GM18499 (cell line): ENCODE measurements at regions not wholly inside any gene's neighbourhood (a gene's known extent, or its start where the extent isn't known, plus 50 kb on each side); places are given as distances from the start of the nearest gene placed in this dataset.

Source experiments
- ATAC-seq: cut with Tn5 transposase; IDR thresholded peaks from one replicate; pipeline ENCODE4 v1.9.1; 2021; ENCODE audit warnings: moderate number of reproducible peaks; ENCODE audit not compliant: insufficient read depth, unreplicated experiment

GRCh38 chr3:6571448-6571847, 289.5 kb upstream of the GRM7 start:
- ATAC-seq, result no peak

- ATAC-seq, result no peak
These were observed 283.3 kb upstream of the GRM7 start for GRCh38 chr3:6577584-6577983.

DNA sequence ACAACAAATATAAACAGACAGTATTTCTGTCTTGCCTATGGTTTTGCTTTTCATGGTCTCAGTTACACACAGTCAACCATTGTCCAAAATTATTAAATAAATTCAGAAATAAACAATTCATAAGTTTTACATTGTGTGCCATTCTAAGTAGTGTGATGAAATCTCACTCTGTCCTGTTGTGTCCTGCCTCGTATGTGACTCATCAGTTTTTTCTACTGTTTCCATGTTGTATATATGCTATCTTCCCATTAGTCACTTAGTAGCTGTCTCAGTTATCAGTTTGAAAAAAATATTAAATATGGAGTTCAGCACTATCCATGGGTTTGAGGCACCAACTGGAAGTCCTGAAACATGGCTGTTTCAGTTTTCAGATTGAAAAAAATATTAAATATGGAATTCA, 282.4 kb upstream of the GRM7 start:
- no peak for ATAC-seq

- ATAC-seq, result no peak
These were observed 280.1 kb upstream of the GRM7 start for GRCh38 chr3:6580808-6581207.

DNA sequence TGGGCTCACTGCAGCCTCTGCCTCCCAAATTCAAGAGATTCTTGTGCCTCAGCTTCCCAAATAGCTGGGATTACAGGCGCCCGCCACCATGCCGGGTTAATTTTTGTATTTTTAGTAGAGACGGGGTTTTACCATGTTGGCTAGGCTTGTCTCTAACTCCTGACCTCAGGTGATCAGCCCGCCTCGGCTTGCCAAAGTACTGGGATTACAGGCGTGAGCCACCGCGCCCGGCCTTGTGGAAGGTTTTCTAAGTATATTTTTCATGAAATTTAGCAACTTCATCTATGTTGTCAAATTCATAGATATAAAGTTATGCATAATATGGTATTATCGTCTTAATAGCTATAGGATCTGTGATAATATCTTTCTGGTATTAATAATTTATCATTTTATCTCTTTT, 275.6 kb upstream of the GRM7 start:
- ATAC-seq, result no peak

DNA sequence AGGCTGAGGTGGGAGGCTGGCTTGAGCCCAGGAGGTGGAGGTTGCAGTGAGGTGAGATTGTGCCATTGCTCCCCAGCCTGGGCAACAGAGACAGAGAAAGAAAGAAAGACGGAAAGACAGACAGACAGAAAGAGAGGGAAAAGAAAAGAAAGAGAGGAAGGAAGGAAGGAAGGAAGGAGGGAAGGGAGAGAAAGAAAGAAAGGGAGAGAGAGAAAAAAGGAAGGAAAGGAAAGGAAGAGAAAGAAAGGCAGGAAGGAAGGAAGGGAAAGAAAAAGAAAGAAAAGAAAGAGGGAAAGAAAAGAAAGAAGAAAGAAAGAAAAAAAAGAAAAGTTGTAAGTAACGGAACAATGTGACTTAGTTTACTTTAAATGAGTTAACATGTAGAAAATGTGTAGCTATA, 260.7 kb upstream of the GRM7 start:
- no peak for ATAC-seq

GRCh38 chr3:6601374-6601773, 259.5 kb upstream of the GRM7 start:
- no peak for ATAC-seq

DNA sequence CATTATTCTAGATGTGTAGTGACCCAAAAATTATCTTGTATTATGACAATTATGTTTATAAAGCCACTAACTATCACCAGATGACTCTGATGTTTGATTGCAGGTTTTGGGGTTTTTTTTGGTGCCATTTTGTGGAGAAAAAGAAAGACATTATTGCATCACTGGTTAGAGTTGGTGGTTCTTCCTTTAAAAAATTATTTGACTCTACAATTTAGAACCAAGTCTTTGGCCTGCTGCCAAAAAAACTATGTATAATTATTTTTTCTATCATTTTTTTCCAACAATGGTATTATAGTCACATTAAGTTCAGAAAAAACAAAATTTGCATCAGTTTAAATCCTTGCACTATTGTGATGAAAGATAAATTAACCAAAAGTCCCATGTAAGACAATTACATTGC, 258.6 kb upstream of the GRM7 start:
- ATAC-seq, result no peak

DNA sequence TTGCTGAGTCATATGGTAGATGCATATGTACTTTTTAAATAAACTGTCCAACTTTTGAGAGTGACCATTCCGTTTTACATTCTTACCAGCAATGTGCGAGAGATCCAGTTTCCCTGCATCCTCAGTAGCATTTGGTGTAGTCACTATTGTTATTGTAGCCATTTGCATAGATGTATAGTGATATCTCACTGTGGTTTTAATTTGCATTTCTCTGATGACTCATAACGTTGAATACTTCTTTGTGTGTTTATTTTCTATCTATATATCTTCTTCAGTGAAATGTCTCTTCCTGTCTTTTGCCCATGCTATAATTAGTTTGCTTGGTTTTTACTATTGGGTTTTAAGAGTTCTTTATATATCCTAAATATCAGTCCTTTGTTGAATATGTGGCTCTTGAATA, 255.7 kb upstream of the GRM7 start:
- ATAC-seq, result no peak

- no peak for ATAC-seq
These were observed 252.1 kb upstream of the GRM7 start for GRCh38 chr3:6608843-6609242.

DNA sequence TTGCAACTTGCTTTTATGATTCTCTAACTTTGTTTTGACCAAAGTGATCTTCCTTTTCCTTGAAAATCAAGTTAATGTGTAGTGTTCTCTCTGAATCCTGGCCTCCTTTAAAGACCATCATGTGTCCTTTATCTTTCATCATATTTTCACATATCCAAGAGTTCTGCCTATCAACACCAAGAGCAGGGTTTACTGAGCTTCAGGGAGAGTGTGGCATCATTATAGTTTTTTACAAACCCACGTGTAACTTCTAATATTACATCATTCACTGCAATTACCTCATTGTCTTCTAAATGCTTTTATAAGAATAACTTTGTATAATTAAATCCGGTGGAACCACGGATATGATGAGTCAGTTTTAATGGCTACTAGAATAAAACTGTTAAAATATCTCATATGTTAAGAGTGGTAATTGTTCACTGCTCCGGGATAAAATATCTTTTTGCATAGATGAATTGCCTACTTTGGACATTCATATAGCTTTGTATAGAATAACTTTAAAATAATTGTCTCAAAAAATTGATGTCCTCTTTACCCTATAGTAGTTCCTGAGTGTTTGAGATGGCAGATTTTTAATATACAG, 248.8 kb upstream of the GRM7 start:
- ATAC-seq, result no peak

- no peak for ATAC-seq
These were observed 238.7 kb upstream of the GRM7 start for GRCh38 chr3:6622260-6622659.

GRCh38 chr3:6622712-6623111, 238.2 kb upstream of the GRM7 start:
- ATAC-seq, result no peak

GRCh38 chr3:6631376-6631775, 229.5 kb upstream of the GRM7 start:
- no peak for ATAC-seq

DNA sequence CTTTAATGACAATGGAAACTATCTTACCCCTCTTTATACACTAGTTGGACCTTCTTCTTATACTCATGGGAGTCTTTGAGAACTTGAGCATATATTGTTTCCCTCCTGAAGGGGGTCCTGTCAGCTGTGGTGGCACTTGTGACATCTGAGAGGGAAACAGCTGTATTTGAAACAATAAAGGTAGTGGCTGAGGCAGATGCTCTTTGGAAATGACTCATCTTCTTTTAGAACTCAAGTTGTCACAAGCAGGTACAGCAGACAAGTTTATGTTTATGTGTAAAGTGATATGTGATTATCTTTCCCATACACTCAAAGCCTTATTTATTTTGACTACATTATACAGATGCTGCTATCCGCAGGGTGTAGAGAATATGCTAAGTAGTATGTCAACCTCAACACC, 220.0 kb upstream of the GRM7 start:
- no peak for ATAC-seq

GRCh38 chr3:6644070-6644929, 216.6 kb upstream of the GRM7 start:
- no peak for ATAC-seq

DNA sequence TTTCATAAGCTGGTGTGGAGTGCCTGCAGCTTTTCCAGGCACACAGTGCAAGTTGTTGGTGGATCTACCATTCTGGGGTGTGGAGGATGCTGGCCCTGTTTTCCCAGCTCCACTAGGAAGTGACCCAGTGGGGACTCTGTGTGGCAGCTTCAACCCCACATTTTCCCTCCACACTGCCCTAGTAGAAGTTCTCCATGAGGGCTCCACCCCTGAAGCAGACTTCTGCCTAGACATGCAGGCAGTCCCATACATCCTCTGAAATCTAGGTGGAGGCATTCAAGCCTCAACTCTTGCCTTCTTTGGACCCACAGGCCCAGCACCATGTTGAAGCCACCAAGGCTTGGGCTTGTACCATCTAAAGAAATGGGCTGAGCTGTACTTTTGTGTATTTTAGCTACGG, 206.2 kb upstream of the GRM7 start:
- no peak for ATAC-seq

DNA sequence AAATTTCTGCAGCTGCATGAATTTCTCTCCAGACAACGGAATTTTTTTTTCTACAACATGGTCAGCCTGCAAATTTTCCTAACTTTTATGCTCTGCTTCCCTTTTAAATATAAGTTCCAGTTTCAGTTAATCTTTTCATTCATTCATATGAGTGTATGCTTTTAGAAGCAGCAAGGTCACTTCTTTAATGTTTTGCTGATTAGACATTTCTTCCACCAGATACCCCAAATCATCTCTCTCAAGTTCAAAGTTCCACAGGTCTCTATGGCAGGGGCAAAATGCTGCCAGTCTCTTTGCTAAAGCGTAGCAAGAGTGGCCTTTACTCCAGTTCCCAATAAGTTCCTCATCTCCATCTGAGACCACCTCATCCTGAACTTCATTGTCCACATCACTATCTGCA, 205.6 kb upstream of the GRM7 start:
- ATAC-seq, result no peak

DNA sequence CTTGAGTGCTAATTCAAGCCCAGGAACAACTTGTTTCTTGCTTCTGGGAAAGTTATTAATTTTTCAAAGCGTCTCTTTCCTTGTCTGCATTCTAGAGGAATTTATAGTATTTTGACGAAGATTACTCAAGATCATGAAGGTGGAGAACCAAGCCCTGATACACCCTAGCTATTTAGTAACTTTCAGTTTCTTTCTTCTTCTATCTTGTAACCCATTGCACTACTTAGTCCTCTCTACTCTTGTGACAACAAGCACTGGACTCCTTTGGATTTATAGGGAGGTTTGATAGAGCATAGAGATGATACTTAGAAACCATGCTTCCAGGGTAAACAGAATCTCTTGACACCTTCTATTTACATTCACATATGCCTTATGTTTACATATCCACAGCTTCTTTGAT, 203.3 kb upstream of the GRM7 start:
- ATAC-seq, result no peak

DNA sequence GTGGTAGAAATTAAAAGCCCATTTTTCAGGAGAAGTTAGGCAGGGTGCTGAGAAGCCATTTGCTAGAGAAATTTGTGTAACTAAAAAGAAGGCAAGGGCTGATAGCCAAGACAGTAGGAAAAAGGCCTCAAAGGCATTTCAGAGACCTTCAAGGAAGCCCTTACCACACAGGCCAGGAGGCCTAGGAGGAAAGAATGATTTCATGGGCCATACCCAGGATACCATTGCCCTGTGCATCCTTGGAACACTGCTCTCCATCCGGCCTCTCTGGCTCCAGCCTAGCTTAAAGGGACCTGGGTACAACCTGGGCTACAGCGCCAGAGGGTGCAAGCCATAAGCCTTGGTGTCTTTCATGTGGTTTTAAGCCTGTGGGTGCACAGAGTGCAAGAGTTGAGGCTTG, 193.6 kb upstream of the GRM7 start:
- no peak for ATAC-seq

DNA sequence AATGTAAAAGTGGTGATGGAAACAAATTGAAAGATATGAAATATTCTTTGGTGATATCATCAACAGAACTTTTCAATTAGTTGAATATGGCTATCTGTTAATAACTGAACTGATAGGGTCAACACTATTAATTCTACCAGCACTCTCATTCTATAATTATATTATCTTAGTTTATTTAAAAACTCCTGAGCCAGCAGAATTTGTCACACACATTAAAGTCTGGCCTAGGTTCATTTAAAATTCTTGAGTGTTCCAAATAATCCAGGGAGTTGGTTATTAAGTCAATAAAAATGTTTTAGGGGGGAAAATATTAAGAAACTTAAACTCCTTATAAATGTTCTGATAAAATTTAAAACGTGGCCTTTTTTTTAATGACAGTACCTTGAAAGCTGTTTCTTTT, 189.6 kb upstream of the GRM7 start:
- ATAC-seq, result no peak

GRCh38 chr3:6679510-6679909, 181.4 kb upstream of the GRM7 start:
- ATAC-seq, result no peak
